ENCODE measurements at regions not wholly inside any gene's neighbourhood (a gene's known extent, or its start where the extent isn't known, plus 50 kb on each side); places are given as distances from the start of the nearest gene placed in this dataset.

GRCh38 chr20:24868396-24868927 lies 80.6 kb upstream of the CST7 start:
- Histone ChIP-seq H3K4me1 (ENCODE audit: control insufficient read depth, extremely low read depth, insufficient read depth, low read length) (no peaks in the 10 kb centered on the region), H3K36me3 (ENCODE audit: control insufficient read depth in 2 of 2, extremely low read depth in 1 of 2, insufficient read depth in 2 of 2, low read length in 2 of 2) (no peaks in the 10 kb centered on the region), H4K20me1 (replicated peaks; ENCODE audit: control insufficient read depth, extremely low read depth, insufficient read depth, low read length) (no peaks in the 10 kb centered on the region), H3K4me2 (ENCODE audit: insufficient read depth, low read length) (no peak overlapping the region), H3K9me3 (replicated peaks; ENCODE audit: control insufficient read depth, insufficient read depth, low read length) (peaks cover 6% of the 10 kb centered on the region), H2AFZ (ENCODE audit: low read depth, low read length) (no peak overlapping the region), H3K27ac (ENCODE audit: insufficient read depth, low read depth, low read length) (no peak overlapping the region), H3K9ac (replicated peaks; ENCODE audit: extremely low read depth, insufficient read depth, low read length) (no peak overlapping the region), H3K27me3 (ENCODE audit: control insufficient read depth in 2 of 2, insufficient read depth in 2 of 2, low read length in 2 of 2) (no peaks in the 10 kb centered on the region), H3K4me3 (replicated peaks in 1 of 3; ENCODE audit: insufficient read depth in 1 of 3, low read depth in 1 of 3, low read length in 3 of 3) (no peak overlapping the region), H3K9me1 (replicated peaks; ENCODE audit: control insufficient read depth, extremely low read depth, insufficient read depth, low read length) (no peaks in the 10 kb centered on the region), H3K79me2 (ENCODE audit: control insufficient read depth, insufficient read depth, low read length) (no peaks in the 10 kb centered on the region)
- BruUV-seq (replicated peaks), result no TSS peak
- ChIA-PET POLR2A (no interaction called here), CTCF (no interaction called here)
- intact Hi-C loops (cut with micrococcal nuclease) (no loop called here), dilution Hi-C loops (cut with MboI; ENCODE audit: extremely low pct_ligation_motif_present, low sequenced_read_pairs) (no loop called here)
- FAIRE-seq (no peak), DNase-seq (ENCODE audit: low read depth, low spot score) (no peak)
- TF ChIP-seq CTCF (IDR thresholded peaks at IDR 0.05; ENCODE audit: extremely low read depth in 1 of 2, insufficient read depth in 1 of 2, low read depth in 1 of 2, low read length in 2 of 2) (no peak), JUN (IDR thresholded peaks at IDR 0.05; ENCODE audit: borderline replicate concordance, insufficient read depth, insufficient read length, low read depth) (no peak), MYC (IDR thresholded peaks at IDR 0.05; ENCODE audit: low read depth, low read length) (no peak), MAX (IDR thresholded peaks at IDR 0.05; ENCODE audit: insufficient read depth, insufficient read length) (no peak)

- peaks cover 6% of the 10 kb centered on the region for H3K9me3 ChIP-seq (replicated peaks; ENCODE audit: control insufficient read depth, insufficient read depth, low read length)
- FAIRE-seq (no peak), DNase-seq (ENCODE audit: low read depth, low spot score) (no peak)
- dilution Hi-C loops (cut with MboI; ENCODE audit: extremely low pct_ligation_motif_present, low sequenced_read_pairs) (no loop called here), intact Hi-C loops (cut with micrococcal nuclease) (no loop called here)
- ChIA-PET POLR2A (no interaction called here), CTCF (no interaction called here)
- no peak for TF ChIP-seq MYC (IDR thresholded peaks at IDR 0.05; ENCODE audit: low read depth, low read length)
- TF ChIP-seq POLR2AphosphoS5 (IDR thresholded peaks at IDR 0.05; ENCODE audit: insufficient read depth, low read depth, low read length), result no peak
- TF ChIP-seq GATA2 (IDR thresholded peaks at IDR 0.05; ENCODE audit: insufficient read depth, insufficient read length, low read depth, low read length), result no peak
- TF ChIP-seq MAX (IDR thresholded peaks at IDR 0.05; ENCODE audit: insufficient read depth, insufficient read length), result no peak
- TF ChIP-seq POLR2A (IDR thresholded peaks at IDR 0.05; ENCODE audit: low read depth, low read length), result no peak
- no peak for TF ChIP-seq JUN (IDR thresholded peaks at IDR 0.05; ENCODE audit: borderline replicate concordance, insufficient read depth, insufficient read length, low read depth)
- TF ChIP-seq FOS (IDR thresholded peaks at IDR 0.05; ENCODE audit: borderline replicate concordance, insufficient read depth, low read length), result no peak
- no peak for TF ChIP-seq EZH2 (IDR thresholded peaks at IDR 0.05; ENCODE audit: borderline replicate concordance, low read depth, low read length, severe bottlenecking)
- no peak for TF ChIP-seq CTCF (IDR thresholded peaks at IDR 0.05; ENCODE audit: extremely low read depth in 1 of 2, insufficient read depth in 1 of 2, low read depth in 1 of 2, low read length in 2 of 2)
- H3K9me1 ChIP-seq (replicated peaks; ENCODE audit: control insufficient read depth, extremely low read depth, insufficient read depth, low read length), result no peaks in the 10 kb centered on the region
- no peak overlapping the region for H2AFZ ChIP-seq (ENCODE audit: low read depth, low read length)
- H3K4me3 ChIP-seq (replicated peaks in 1 of 3; ENCODE audit: insufficient read depth in 1 of 3, low read depth in 1 of 3, low read length in 3 of 3), result no peak overlapping the region
- no peaks in the 10 kb centered on the region for H3K27me3 ChIP-seq (ENCODE audit: control insufficient read depth in 2 of 2, insufficient read depth in 2 of 2, low read length in 2 of 2)
- no peak overlapping the region for H3K4me2 ChIP-seq (ENCODE audit: insufficient read depth, low read length)
- H3K4me1 ChIP-seq (ENCODE audit: control insufficient read depth, extremely low read depth, insufficient read depth, low read length), result no peaks in the 10 kb centered on the region
- no peak overlapping the region for H3K27ac ChIP-seq (ENCODE audit: insufficient read depth, low read depth, low read length)
- BruUV-seq (replicated peaks), result no TSS peak
- no peaks in the 10 kb centered on the region for H3K79me2 ChIP-seq (ENCODE audit: control insufficient read depth, insufficient read depth, low read length)
- no peaks in the 10 kb centered on the region for H4K20me1 ChIP-seq (replicated peaks; ENCODE audit: control insufficient read depth, extremely low read depth, insufficient read depth, low read length)
- H3K36me3 ChIP-seq (ENCODE audit: control insufficient read depth in 2 of 2, extremely low read depth in 1 of 2, insufficient read depth in 2 of 2, low read length in 2 of 2), result no peaks in the 10 kb centered on the region
- H3K9ac ChIP-seq (replicated peaks; ENCODE audit: extremely low read depth, insufficient read depth, low read length), result no peak overlapping the region
Observed at GRCh38 chr20:24868959-24869358, 80.1 kb upstream of the CST7 start.

Measured in endothelial cell of umbilical vein (primary cell).